ENCODE measurements at regions not wholly inside any gene's neighbourhood (a gene's known extent, or its start where the extent isn't known, plus 50 kb on each side); places are given as distances from the start of the nearest gene placed in this dataset.
"Not testable (repeated sequence)": the region's sequence is repeated elsewhere in the genome, so short reads cannot be mapped to it uniquely, and the experiment has no call there.

DNA sequence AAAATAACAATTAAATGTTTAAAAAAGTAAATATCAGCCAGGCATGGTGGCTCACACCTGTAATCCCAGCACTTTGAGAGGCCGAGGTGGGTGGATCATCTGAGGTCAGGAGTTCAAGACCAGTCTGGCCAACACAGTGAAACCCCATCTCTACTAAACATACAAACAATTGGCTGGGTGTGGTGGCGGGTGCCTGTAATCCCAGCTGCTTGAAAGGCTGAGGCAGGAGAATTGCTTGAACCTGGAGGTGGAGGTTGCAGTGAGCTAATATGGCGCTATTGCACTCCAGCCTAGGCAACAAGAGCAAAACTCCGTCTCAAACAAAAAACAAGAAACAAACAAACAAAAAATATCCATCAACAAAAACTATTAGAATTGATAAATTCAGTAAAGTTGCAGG is 77.5 kb downstream of the SNX5 start:
- H3K4me3 ChIP-seq (ENCODE audit: low read length); DNase-seq (ENCODE audit: low read depth): not testable (repeated sequence)

DNA sequence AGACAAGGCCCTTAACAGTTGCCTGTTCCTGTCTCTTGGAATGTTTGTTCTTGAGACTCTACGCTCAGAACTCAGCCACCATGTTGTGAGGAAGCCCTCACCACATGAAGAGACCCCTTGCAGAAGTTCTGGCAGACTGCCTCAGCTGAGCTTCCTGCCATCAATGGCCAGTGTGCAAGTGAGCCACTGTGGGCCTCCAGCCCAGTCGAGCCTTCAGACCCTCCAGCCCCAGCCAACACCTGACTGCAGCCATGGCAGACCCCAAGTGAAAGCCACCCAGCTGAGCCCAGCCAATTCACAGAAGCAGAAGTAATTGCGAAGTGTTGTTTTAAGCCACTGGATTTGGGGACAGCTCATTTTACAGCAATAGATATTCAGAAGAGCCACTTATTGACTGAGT is 78.3 kb downstream of the SNX5 start:
- no peak for DNase-seq (ENCODE audit: low read depth)
- TF ChIP-seq, protein P1, sequence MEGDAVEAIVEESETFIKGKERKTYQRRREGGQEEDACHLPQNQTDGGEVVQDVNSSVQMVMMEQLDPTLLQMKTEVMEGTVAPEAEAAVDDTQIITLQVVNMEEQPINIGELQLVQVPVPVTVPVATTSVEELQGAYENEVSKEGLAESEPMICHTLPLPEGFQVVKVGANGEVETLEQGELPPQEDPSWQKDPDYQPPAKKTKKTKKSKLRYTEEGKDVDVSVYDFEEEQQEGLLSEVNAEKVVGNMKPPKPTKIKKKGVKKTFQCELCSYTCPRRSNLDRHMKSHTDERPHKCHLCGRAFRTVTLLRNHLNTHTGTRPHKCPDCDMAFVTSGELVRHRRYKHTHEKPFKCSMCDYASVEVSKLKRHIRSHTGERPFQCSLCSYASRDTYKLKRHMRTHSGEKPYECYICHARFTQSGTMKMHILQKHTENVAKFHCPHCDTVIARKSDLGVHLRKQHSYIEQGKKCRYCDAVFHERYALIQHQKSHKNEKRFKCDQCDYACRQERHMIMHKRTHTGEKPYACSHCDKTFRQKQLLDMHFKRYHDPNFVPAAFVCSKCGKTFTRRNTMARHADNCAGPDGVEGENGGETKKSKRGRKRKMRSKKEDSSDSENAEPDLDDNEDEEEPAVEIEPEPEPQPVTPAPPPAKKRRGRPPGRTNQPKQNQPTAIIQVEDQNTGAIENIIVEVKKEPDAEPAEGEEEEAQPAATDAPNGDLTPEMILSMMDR (conservative IDR thresholded peaks at IDR 0.05; ENCODE audit: low read depth, low read length) = no peak
- H3K4me3 ChIP-seq (ENCODE audit: low read length) = no peak overlapping the region

- H3K4me3 ChIP-seq (ENCODE audit: low read length) = no peak overlapping the region
- TF ChIP-seq, protein P1 (conservative IDR thresholded peaks at IDR 0.05; ENCODE audit: low read depth, low read length) = peak; percentile 6
- no peak for DNase-seq (ENCODE audit: low read depth)
Measured at GRCh38 chr20:17889226-17889625, 79.4 kb downstream of the SNX5 start.

DNA sequence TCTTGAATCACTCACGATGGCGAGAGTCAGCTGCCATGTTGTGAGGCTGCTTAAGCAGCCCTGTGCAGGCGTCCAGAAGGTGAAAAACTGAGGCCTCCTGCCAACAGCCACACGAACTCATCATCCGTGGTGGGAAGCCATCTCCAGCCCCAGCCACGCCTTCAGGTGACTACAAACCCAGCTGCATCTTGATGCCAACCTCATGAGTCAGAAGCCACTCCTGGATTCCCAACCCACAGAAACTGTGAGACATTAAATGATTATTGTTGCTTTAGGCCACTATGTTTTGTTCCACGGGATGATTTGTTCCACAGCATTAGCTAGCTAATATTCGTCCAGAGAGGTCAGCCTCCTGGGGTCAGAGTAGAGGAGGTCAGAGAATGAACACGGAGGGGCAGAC is 80.5 kb downstream of the SNX5 start:
- H3K4me3 ChIP-seq (ENCODE audit: low read length) = no peak overlapping the region
- TF ChIP-seq, protein P1 (conservative IDR thresholded peaks at IDR 0.05; ENCODE audit: low read depth, low read length) = no peak

GRCh38 chr20:17887331-17888030 is 81.1 kb downstream of the SNX5 start:
- no peak overlapping the region for H3K4me3 ChIP-seq (ENCODE audit: low read length)
- TF ChIP-seq, protein P1 (conservative IDR thresholded peaks at IDR 0.05; ENCODE audit: low read depth, low read length) = no peak
- no peak for DNase-seq (ENCODE audit: low read depth)

More for the DNA sequence above, 80.5 kb downstream of the SNX5 start:
- no peak for DNase-seq (ENCODE audit: low read depth)

GRCh38 chr20:17885544-17885943 is 83.0 kb downstream of the SNX5 start:
- no peak for DNase-seq (ENCODE audit: low read depth)
- H3K4me3 ChIP-seq (ENCODE audit: low read length) = no peak overlapping the region
- TF ChIP-seq, protein P1 (conservative IDR thresholded peaks at IDR 0.05; ENCODE audit: low read depth, low read length) = no peak

GRCh38 chr20:17885076-17885475 is 83.5 kb downstream of the SNX5 start:
- no peak overlapping the region for H3K4me3 ChIP-seq (ENCODE audit: low read length)
- TF ChIP-seq, protein P1 (conservative IDR thresholded peaks at IDR 0.05; ENCODE audit: low read depth, low read length) = no peak
- DNase-seq (ENCODE audit: low read depth) = no peak

Measured in retinal pigment epithelial cell (primary cell).